ENCODE measurements at regions not wholly inside any gene's neighbourhood (a gene's known extent, or its start where the extent isn't known, plus 50 kb on each side); places are given as distances from the start of the nearest gene placed in this dataset.

GRCh38 chr4:117941611-117942010 lies 92.7 kb upstream of the NDST3 start:
- no peak for TF ChIP-seq POLR2A (IDR thresholded peaks at IDR 0.05; ENCODE audit: extremely low read depth, insufficient read length)
- TF ChIP-seq CTCF (IDR thresholded peaks at IDR 0.05; ENCODE audit: low read depth, low read length): no peak
- no peak for TF ChIP-seq MAX (IDR thresholded peaks at IDR 0.05; ENCODE audit: low read depth, low read length)
- TF ChIP-seq MYC (IDR thresholded peaks at IDR 0.05; ENCODE audit: low read depth, low read length): no peak

All from NB4 (cell line).